SK-N-SH treated with all-trans-retinoic acid at 6 μM for 48 hours (cell line): ENCODE measurements at regions not wholly inside any gene's neighbourhood (a gene's known extent, or its start where the extent isn't known, plus 50 kb on each side); places are given as distances from the start of the nearest gene placed in this dataset.

Experiments used
- ARNTL ChIP-seq: fragments of 450-650 bp; formaldehyde crosslinking; IDR thresholded peaks from 2 replicates; pipeline ENCODE4 v1.5.0; 2020; ENCODE audit warnings: low read depth, mild to moderate bottlenecking, moderate library complexity, borderline replicate concordance
- BACH2 ChIP-seq: fragments of 250-450 bp; sonication (Bioruptor Pico); IDR thresholded peaks from 2 replicates; pipeline ENCODE4 v1.9.0; 2021; ENCODE audit warnings: mild to moderate bottlenecking, borderline replicate concordance
- GLIS3 ChIP-seq: fragments of 250-450 bp; sonication (Bioruptor Pico); IDR thresholded peaks from 2 replicates; pipeline ENCODE4 v1.5.0; 2020; ENCODE audit warnings: mild to moderate bottlenecking, moderate library complexity
- ISL1 ChIP-seq: fragments of 250-450 bp; sonication (Bioruptor Pico); IDR thresholded peaks from 2 replicates; pipeline ENCODE4 v2.1.2; 2022; ENCODE audit warnings: mild to moderate bottlenecking, moderate library complexity
- OSR1 ChIP-seq: fragments of 250-450 bp; sonication (Bioruptor Pico); IDR thresholded peaks from 2 replicates; pipeline ENCODE4 v1.8.0; 2022; ENCODE audit warnings: moderate library complexity, mild to moderate bottlenecking, inconsistent platforms
- PATZ1 ChIP-seq: fragments of 250-450 bp; sonication (Bioruptor Pico); IDR thresholded peaks from 2 replicates; pipeline ENCODE4 v1.8.0; 2020; ENCODE audit warnings: mild to moderate bottlenecking, moderate library complexity, borderline replicate concordance
- RARB ChIP-seq: fragments of 250-450 bp; sonication (Bioruptor Pico); IDR thresholded peaks from 2 replicates; pipeline ENCODE4 v1.8.0; 2021; ENCODE audit warnings: mild to moderate bottlenecking, moderate library complexity
- TSHZ2 ChIP-seq: fragments of 250-450 bp; sonication (Bioruptor Pico); IDR thresholded peaks from 2 replicates; pipeline ENCODE4 v1.5.0; 2020; ENCODE audit warnings: mild to moderate bottlenecking, moderate library complexity
- ZFP3 ChIP-seq: fragments of 250-450 bp; sonication (Bioruptor Pico); IDR thresholded peaks from 2 replicates; pipeline ENCODE4 v1.5.0; 2020; ENCODE audit warnings: mild to moderate bottlenecking, moderate library complexity
- ZFP30 ChIP-seq: fragments of 450-650 bp; formaldehyde crosslinking; IDR thresholded peaks from 2 replicates; pipeline ENCODE4 v1.5.0; 2022; ENCODE audit warnings: mild to moderate bottlenecking, moderate library complexity
- ZNF565 ChIP-seq: fragments of 450-650 bp; formaldehyde crosslinking; conservative IDR thresholded peaks from 2 replicates; pipeline ENCODE4 v1.5.0; 2020; ENCODE audit warnings: low read depth, mild to moderate bottlenecking, moderate library complexity
- ZNF8 ChIP-seq: fragments of 450-650 bp; formaldehyde crosslinking; IDR thresholded peaks from 2 replicates; pipeline ENCODE4 v1.5.0; 2020; ENCODE audit warnings: mild to moderate bottlenecking, moderate library complexity

- TF ChIP-seq ARNTL (CRISPR knock-in tag): no peak
- TF ChIP-seq ZNF565 (CRISPR knock-in tag): no peak
- no peak for TF ChIP-seq GLIS3 (CRISPR knock-in tag)
- TF ChIP-seq ZFP3 (CRISPR knock-in tag): no peak
- no peak for TF ChIP-seq OSR1 (CRISPR knock-in tag)
- no peak for TF ChIP-seq PATZ1
- TF ChIP-seq RARB (CRISPR knock-in tag): no peak
- no peak for TF ChIP-seq ZNF8
- no peak for TF ChIP-seq TSHZ2
- no peak for TF ChIP-seq ISL1
- TF ChIP-seq BACH2: no peak
- TF ChIP-seq ZFP30 (CRISPR knock-in tag): no peak
Observed at GRCh38 chr7:36016648-36017047, 136.4 kb upstream of the EEPD1 start.
